GM18498 (cell line): ENCODE measurements at regions not wholly inside any gene's neighbourhood (a gene's known extent, or its start where the extent isn't known, plus 50 kb on each side); places are given as distances from the start of the nearest gene placed in this dataset.
"Not testable (repeated sequence)": the region's sequence is repeated elsewhere in the genome, so short reads cannot be mapped to it uniquely, and the experiment has no call there.

Experiments
- ATAC-seq: cut with Tn5 transposase; IDR thresholded peaks from one replicate; pipeline ENCODE4 v1.9.1; 2021; ENCODE audit warnings: mild to moderate bottlenecking, moderate library complexity; ENCODE audit not compliant: unreplicated experiment

DNA sequence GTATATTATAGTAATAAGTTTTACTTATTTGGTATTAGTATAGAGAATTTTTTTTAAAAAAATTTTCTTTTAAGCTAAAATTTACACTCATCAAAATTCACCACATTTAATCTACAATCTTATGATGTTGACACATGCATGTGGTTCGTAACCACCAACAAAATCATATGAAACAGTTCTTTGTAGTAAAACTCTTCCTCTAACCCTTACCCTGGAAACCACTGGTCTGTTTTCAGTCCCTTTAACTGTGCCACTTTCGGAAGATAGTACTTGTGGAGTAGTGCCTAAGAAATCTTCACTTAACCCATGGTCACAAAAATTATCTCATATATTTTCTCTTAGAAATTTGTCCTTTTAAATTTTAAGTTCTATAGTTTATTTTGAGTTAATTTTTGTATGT is 1498.8 kb downstream of the MAT2B start:
- no peak for ATAC-seq

DNA sequence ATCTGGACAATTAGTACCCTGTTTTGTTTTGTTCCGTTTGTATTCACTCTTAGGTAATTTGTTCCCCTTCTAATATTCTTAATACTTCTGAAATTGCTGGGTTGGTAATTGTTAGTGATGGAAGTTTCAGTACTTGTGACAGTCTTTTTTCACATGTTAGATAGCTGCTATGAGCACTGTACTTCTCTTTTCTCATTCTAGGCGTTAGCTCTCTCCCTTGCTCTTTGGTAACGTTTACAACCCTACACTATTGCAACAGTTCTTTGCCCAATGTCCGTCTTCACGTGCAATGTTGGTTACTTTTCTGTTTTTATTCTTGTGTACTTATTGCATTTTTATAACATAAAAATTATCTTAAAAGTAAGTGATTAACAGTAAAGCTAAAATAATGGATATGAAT is 1509.0 kb downstream of the MAT2B start:
- no peak for ATAC-seq

DNA sequence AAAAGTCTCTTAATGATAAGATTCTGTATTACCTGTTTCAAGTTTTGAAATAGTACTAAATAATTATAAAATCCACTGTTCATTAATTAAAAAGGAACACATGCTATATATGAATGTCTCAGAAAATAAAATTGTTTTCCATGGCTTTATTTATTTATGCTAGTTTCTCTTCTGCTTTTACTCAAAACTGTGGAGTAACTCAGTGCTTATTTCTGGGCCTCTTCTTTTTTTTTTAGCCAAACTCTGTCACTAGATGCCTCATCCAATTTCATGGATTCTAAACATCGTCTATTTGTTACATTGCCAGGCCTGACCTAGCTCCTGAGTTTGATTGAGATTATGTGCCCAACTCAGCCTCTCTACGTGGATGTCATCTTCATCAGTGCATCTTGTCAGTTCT is 1509.7 kb downstream of the MAT2B start:
- no peak for ATAC-seq

DNA sequence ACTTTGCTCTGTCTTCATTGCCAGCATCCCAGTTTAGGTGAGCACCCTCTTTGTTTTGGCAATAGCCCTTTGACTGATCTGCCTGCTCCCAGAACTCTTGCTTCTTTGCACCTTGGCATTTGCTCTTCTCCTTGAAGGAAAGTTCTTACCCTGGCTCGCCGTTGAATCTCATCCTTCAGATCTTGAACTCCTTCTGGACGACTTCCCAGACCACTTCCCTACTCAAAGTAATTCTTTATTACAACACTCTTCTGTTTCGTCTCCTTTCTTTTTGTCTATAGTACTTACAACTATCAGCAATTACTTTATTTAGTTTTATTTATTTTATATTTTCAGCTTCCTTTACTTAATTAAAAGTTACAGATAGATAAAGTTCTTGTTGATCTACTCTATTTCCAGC is 1510.1 kb downstream of the MAT2B start:
- no peak for ATAC-seq

DNA sequence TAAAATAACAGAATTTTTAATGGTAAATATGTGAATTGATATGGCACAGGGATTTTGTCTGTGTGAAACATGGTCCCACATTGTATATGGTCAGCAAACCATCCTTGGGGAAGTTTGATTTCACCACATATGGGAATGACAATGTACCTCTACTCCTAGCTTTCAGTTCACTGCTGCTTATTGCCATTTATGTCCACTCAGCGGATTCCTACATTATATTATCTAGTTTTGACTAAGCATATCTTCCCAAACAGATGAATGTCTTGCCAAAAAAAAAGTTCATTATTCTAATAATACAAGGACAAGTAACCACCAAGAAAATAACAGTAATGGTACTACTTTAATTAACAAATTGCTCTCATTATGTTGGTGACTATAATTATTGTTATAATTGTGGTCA is 1521.6 kb downstream of the MAT2B start:
- ATAC-seq = no peak

DNA sequence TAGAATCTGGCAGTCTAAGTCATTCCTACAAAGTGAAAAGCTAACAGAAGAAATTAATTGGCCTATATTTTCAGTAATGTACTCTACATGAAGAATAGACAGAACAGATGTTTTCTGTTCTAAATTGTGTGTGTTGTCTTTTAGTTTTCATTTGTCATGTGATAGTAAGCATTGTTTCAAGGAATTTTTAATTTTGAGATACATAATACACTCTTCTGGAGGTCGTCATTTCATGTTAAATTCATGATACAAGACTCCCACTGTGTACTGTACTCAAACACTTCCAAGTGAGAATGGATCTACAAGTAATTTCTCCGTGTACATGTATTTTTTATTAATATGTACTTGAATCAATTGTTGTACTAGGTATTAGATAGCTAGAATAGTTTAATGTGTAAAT is 1522.9 kb downstream of the MAT2B start:
- no peak for ATAC-seq

DNA sequence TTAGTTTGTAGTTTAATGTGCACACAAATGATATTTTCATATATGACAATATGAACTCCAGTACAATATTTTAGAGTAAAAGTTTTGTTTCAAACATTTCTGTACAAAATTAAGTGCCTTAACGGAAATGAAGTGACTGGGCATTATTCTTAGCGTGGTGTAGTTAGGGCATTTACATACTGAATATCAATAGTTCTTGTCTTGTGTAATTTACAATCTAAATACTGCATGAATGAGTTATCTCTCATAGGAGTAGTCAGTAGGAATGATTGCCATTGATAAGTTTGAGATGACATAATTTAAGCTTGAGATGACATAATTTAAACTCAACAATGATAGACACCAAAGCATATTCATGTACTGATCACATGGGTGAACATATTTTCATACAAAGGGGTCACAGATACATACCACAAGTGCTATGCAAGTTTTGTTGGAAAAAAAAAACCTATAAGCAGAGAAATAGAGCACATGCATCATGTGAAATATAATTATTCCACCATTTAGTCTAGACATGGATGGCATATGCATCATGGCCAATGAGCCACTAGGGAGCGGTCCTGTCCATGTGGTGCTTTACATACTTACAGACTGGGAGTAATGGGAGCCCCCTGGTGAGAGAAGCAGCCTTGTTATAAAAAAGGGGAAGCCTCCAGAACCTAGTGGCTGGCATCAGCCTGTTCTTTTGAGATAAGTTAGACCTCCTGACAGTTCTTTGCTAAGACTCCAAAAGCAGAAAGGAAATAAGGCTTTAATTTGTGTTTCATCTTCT is 1523.9 kb downstream of the MAT2B start:
- ATAC-seq = no peak

DNA sequence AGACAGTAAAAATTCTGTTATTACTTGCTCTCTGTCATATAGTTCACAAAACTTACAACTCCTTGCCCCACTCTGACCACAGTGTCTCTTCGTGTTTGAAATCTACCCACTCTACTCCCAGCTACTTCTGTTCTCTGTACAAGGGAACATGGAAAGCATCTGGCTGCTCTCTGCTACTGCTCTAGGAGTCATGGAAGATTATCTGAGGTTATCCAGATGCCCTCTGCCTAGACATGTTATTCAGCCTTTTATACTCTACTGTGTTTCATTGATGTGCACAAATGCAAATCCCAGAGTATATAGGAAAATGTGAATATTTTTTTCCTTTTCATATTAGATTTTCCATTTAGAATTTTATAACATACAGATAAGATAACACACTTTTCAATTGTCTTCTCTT is 1525.6 kb downstream of the MAT2B start:
- no peak for ATAC-seq

DNA sequence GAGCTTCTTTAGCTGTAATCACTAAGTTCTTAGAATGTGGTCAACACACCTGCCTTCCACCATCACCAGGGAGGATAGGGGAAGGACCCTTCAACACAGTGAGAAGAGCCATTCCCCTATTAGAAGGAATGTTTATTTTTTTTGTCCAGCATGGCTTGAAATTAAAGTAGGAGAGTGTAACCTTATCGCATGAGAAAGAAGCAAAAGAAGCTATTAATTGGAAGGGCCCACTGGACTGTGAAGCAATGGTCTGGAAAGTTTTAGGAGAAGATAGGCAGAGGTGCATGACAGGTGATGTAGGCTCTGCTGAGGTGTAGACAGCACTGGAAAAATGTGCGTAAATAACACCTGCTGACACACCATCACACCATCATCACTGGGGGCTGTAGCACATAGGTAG is 1526.0 kb downstream of the MAT2B start:
- no peak for ATAC-seq

DNA sequence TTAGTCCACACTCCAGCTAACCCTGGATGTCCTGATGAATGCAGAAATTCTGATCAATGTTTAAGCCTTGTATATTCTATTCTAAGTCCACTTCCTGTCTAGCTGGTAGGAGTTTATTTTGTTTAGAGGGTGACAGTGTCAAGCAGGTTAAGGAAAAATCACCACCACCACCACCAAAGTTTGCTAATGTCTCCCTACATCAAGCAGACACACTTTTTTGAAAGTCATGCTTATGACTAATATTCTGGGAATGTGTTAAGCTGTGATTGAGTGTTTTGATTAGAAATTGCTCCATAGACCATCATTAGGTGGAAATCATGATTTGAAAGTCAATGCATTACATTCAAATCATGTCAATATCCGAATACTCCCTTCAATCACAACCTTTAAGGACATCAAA is 1530.1 kb downstream of the MAT2B start:
- ATAC-seq = no peak

DNA sequence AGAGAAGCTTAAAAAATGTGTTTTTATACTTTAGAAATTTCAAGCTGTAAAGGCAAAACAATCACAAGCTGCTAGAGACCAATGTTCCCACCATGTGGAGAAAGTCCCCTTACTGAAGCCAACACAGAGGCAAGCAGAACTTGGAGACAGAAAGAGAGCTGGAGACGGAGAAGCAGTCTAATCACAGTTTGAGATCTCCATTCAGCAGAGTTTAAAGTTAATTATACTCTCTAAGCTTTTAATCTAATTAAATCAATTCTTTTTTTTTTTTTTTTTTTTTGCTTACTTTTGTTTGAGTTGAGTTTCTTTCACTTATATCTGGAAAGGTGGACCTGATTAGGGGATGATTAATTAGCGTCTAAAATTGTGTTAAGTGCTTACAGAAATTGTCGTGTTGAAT is 1534.3 kb downstream of the MAT2B start:
- ATAC-seq = no peak

DNA sequence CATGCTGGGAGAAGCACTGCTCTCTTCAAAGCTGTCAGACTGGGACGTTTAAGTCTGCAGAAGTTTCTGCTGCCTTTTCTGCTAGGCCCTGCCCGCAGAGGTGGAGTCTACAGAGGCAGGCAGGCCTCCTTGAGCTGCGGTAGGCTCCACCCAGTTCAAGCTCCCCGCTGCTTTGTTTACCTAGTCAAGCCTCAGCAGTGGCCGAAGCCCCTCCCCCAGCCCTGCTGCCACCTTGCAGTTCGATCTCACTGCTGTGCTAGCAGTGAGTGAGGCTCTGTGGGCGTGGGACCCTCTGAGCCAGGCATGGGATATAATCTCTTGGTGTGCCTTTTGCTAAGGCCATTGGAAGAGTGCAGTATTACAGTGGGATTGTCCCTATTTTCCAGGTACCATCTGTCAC is 1540.5 kb downstream of the MAT2B start:
- ATAC-seq = not testable (repeated sequence)

DNA sequence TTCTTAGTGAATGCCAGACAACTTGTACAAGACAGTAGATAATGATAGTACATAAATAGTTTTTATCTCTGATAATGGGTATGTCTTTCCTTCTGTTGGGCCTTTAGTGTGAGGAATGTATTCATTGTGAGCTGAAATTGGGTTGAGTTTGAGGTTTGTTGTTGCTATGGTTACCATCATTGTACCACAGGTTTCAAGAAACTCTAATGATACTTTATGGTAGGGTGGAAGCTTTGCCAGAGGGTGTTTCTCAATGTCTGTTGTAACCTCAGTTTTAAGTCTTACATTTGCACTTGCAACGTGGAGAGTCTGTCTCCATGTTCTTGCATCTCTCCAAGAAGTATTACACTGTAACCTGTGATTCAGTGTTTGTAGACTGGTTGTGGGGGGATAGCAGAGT is 1550.1 kb downstream of the MAT2B start:
- no peak for ATAC-seq

DNA sequence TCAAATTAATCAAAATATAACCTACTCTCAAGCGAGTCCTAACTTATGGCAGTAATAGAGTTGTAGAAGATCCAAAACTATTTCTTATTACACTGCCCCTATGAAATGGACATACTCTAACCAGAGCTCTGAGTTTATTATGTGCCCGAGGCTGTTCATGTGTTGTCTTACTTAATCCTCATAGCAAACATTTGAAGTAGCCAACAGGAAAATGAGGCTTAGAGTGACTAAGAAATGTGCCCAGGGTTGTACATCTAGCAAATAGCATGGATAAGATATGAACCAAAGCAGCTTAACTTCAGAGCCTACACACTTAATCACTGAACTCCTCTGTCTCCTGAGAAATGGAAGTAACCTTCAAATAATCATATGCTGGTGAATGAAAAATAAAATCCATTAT is 1551.7 kb downstream of the MAT2B start:
- no peak for ATAC-seq

DNA sequence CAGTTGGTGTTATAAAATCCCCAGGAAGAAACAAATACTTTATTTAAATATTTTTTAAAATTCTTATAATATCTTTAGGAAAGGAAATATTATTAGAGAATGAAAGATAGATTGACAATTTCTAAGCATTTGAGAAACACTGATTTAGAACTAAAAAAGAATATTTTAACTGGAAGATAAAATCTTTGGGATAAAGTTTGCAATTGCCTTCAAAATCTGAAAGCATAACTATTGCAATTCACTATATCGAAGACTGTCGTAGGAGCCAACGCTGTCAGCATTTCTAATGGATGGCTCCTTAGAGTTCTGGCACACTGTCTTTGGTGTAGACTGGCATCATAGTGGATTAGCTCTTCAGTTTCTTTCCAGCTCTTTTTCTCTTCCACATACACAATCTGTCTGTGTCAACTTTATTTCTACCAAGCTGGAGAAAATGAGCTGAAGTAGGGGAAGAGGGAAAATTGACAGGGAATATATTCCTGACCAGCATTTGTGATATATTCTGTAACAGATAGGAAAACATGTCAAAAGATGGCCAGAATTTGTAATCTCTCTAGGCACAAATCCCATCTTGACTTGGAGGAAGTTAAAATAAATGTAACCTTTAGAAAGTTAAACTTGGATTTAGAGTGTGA is 1561.4 kb downstream of the MAT2B start:
- ATAC-seq = no peak

DNA sequence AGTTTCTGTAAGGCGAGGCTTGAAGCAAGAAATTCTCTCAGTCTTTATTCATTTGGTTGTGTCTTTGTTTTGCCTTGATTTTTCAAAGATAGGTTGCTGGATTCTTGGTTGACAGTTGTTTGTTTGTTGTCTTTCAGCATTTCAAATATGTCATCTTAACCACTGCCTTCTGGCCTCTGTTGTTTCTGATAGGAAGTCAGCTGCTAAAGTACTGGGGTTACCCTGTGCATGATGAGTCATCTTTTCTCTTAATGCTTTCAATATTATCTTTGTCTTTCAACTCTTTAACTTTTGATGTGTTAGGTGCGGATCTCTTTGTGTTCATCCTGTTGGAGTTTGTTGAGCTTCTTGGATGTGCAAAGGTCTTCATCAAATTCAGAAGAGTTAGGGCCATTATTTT is 1571.3 kb downstream of the MAT2B start:
- ATAC-seq = no peak

DNA sequence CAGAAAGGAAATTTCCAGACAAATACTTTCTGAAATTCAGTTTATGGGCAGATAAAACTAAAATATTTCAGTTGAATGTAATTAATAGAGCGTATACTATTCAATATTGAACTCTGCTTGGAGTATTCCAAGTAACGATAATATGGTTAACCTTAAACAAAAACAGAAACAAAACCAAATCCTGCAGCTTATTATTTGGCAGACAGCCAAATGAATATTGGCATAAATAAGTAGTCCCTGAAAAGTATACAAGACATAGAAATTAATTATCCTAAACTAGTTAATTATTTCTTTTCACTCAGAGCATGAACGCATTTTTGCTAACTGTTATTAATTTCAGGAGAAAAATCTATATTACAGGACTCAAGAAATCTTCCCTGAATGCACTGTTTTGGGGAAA is 1574.0 kb downstream of the MAT2B start:
- no peak for ATAC-seq

DNA sequence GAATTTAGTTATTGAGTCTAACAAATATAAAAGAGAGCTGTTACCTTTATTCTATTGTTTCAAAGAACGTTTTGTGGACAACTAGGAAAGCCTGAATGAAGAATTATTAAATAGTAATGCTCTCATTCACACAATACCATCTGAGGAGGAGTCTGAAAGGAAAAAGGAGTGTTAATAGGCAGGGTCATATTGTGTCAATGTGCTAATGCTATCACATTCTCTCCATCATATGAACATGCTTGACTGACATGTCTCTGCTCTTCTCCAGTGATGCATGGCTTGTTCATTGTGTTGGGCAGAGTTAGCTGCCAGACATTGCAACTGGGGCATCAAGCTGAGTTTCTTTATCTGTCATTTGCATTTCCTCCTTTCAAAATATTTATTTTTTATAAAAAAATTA is 1578.0 kb downstream of the MAT2B start:
- no peak for ATAC-seq

DNA sequence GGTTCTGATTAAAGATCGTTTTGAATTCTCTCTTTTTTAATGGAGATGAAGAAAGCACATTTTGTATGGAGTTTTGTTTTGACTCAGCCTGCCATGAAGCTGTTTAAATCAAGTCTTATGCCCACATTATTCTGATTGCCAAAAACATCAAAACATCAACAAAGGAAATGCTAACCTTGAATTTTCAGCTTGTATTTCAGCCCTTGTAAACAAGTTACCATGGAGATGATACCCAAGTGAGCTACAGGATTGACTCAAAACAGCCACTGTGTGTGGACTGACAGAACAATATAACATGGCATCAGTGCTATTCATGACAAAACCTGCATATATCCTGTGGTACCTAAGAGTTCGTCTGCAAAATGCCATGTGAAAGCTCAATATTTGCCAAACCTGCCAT is 1581.0 kb downstream of the MAT2B start:
- no peak for ATAC-seq

DNA sequence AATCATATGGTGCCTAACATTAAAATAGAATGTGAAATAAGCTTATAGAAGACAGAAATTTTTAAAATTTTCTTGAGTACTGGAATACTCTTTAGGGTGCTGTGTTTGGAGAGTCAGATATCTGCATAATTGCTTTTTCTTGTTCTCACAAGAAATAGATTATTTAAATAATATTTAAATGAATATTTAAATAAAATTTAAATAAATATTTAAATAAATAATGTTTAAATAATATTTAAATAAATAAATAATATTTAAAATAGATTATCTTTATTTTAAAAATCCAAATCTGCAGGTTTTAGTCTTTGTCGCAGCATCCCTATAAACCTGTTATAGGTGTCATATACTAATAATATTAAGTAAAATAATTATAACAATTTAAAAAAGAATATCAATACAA is 1589.4 kb downstream of the MAT2B start:
- ATAC-seq = no peak

DNA sequence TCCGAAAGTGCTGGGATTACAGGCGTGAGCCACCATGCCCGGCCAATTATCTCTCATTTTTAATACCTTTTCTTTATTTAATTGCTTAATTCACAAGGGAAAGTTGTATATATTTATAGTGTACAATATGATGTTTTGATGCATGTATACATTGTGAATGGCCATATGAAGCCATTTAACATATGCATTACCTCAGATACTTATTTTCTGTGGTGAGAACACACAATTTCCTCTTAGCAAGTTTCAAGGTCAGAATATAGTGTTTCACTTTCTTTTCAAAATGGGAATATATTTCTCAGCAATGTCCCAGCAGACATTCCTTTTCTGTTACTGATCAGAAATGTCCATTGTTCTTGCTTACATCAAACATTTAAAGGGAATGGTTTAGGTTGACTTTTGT is 1596.3 kb downstream of the MAT2B start:
- ATAC-seq = no peak

DNA sequence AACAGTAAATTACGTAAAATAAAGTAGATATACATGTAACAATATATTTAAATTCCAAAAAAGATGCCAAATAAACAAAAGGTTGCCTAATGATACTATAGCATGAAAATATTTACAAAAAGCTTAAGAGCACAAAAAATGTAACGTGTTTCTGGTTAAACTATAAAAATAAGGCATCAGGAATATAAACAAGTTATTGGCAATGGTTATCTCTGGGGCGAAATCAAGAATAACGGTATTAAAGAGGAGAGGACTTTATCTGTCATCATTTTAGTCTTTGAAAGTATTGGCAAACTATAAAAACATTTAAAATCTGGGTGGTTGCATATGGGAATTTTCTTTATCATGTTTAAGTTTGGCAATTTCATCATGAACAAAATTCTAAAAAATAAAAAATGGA is 1599.2 kb downstream of the MAT2B start:
- ATAC-seq = no peak

DNA sequence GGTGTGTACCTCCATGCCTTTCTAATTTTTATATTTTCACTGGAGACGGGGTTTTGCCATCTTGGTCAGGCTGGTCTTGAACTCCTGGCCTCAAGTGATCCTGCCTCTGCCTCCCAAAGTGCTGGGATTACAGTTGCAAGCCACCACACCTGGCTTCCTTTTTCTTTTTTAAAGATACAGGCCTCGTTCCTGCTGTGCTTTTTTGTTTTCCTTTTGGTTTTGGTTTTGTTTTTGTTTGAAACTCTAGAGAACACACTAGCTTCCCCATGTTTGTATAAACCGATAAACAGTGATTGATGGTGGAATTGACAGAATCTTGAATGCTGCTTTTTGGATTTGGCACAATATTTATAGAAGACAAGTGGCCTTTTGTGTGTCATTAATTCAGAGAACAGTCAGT is 1603.4 kb downstream of the MAT2B start:
- ATAC-seq = no peak
